ENCODE measurements at regions not wholly inside any gene's neighbourhood (a gene's known extent, or its start where the extent isn't known, plus 50 kb on each side); places are given as distances from the start of the nearest gene placed in this dataset.
"Not testable (repeated sequence)": the region's sequence is repeated elsewhere in the genome, so short reads cannot be mapped to it uniquely, and the experiment has no call there.

- DNase-seq (ENCODE audit: low read depth in 2 of 2): no peak
These were observed 942.2 kb downstream of the CNTNAP5 start for GRCh38 chr2:124967325-124967724.

DNA sequence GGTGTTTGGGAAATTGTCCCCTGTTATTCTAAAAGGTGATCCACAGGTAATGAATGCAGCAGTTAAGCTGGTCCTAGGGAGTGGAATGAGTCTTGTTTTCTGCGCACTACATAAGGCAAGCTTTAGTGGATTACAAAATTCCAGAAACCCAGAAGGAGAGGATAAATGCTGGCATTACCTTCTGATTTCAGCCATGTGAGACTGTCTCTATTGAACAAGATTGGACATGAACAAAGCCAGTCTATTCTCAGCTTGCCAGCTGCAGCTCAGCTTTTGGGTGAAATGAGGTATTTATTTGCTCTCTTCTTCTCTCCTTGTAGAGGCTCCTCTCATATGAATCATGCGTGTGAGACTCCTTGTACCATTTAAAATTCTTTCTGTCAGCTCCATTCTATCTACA, 944.9 kb downstream of the CNTNAP5 start:
- no peak for DNase-seq (ENCODE audit: low read depth in 2 of 2)

DNA sequence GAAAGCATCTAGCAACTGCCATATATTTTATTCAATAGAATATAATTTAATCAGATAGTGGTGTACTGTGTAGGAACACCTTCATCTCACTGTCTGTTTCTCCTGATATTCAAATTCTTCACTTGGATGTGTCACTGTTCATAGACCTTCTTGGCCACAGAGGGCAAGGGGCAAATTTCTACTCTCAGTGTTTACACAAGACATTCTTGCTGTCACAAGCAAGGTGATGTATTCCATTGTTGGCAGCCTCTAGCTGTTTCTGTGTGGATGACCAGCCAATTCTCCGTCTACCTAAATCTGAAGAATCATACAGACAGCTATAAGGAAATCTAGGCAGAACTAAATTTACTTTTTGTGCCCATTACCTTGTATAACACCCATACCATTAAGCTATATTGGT, 948.3 kb downstream of the CNTNAP5 start:
- no peak for DNase-seq (ENCODE audit: low read depth in 2 of 2)

DNA sequence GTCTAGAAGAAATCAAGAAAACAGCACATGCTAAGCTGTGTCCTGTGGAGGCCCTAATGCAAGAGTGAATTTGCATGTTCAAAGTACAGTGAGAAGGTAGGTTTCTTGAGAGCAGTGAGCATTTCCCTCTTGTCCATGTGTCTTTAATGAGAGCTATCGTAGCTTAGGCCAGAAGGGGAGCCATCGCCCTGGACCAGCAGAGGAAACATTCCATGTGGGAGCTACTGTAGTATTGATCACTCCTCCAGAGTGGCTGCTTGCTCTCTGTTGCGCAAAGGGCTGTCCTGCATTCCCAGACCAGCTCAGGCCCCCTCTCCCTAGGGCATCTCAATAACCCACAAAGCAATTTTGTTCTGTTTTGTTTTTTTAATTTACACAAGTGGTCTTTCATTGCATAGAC, 950.1 kb downstream of the CNTNAP5 start:
- DNase-seq (ENCODE audit: low read depth in 2 of 2): no peak

DNA sequence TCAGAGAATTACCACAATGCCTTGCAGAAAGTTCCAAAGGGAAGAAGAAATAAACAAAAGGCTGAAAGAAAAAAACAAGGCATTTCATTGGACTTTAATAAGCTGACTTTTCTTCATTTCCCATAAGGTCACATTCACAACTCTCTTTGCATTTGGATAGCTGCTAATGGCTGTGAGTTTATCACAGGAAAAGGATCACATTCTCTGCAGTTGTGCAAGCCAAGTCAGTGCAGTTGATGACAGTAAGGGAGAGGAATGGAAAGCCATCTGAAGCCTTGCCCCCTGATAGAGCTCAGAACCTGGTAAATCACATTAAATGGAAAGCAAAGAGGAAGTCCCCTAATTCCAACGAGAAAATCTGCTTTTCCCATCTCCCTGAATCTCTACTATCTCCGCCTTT, 950.6 kb downstream of the CNTNAP5 start:
- DNase-seq (ENCODE audit: low read depth in 2 of 2): no peak

GRCh38 chr2:124978597-124978996, 953.5 kb downstream of the CNTNAP5 start:
- DNase-seq (ENCODE audit: low read depth in 2 of 2): no peak

DNA sequence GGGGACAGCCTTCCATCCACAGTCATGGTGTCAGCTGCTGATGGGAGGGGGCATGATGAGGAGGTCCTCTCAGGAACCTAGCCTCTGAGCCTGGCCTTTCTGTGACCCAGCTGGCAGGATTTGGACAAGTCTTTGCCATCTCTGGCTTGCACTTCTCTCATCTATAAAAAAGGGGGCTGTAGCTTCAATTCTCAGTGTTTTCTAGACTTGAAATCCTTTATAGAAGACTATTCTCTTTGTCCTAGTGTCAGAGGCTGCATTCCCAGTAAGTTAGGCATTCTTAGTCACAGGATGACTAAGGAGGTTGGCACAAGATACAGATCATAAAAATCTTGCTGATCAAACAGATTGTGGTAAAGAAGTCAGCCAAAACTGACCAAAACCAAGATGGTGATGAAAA, 958.5 kb downstream of the CNTNAP5 start:
- DNase-seq (ENCODE audit: low read depth in 2 of 2): peak; percentile 7 to 8

GRCh38 chr2:124985270-124985669, 960.2 kb downstream of the CNTNAP5 start:
- DNase-seq (ENCODE audit: low read depth in 2 of 2): no peak

- DNase-seq (ENCODE audit: low read depth in 2 of 2): no peak
These were observed 961.0 kb downstream of the CNTNAP5 start for GRCh38 chr2:124986136-124986535.

DNA sequence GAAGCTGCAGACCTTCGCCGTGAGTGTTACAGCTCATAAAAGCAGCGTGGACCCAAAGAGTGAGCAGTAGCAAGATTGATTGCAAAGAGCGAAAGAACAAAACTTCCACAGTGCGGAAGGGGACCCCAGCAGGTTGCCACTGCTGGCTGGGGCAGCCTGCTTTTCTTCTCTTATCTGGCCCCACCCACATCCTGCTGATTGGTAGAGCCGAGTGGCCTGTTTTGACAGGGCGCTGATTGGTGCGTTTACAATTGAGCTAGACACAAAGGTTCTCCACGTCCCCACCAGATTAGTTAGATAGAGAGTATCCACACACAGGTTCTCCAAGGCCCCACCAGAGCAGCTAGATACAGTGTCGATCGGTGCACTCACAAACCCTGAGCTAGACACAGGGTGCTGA, 961.8 kb downstream of the CNTNAP5 start:
- DNase-seq (ENCODE audit: low read depth in 2 of 2): not testable (repeated sequence)

GRCh38 chr2:124987436-124987835, 962.3 kb downstream of the CNTNAP5 start:
- not testable (repeated sequence) for DNase-seq (ENCODE audit: low read depth in 2 of 2)

DNA sequence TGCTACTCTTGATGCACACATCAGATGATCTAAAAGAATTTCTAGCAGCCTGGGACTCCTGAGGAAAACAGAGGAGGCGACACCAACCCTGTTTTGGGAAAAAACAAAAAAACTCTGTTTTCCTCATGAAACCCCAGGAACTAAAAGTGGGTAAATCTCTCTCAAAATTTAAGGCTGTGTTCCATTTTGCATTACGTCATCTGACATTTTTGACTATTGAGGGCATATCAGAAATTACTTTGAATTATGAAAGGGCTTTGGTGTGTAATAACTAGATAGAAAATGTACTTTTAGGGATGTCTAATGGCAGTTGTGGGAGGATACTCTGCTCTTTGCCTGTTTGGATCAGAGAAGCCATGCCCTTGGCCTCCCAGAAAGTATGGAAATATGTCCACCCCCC, 963.0 kb downstream of the CNTNAP5 start:
- DNase-seq (ENCODE audit: low read depth in 2 of 2): no peak

GRCh38 chr2:124988794-124989193, 963.7 kb downstream of the CNTNAP5 start:
- DNase-seq (ENCODE audit: low read depth in 2 of 2): no peak

- DNase-seq (ENCODE audit: low read depth in 2 of 2): no peak
These were observed 968.7 kb downstream of the CNTNAP5 start for GRCh38 chr2:124993809-124994208.

DNA sequence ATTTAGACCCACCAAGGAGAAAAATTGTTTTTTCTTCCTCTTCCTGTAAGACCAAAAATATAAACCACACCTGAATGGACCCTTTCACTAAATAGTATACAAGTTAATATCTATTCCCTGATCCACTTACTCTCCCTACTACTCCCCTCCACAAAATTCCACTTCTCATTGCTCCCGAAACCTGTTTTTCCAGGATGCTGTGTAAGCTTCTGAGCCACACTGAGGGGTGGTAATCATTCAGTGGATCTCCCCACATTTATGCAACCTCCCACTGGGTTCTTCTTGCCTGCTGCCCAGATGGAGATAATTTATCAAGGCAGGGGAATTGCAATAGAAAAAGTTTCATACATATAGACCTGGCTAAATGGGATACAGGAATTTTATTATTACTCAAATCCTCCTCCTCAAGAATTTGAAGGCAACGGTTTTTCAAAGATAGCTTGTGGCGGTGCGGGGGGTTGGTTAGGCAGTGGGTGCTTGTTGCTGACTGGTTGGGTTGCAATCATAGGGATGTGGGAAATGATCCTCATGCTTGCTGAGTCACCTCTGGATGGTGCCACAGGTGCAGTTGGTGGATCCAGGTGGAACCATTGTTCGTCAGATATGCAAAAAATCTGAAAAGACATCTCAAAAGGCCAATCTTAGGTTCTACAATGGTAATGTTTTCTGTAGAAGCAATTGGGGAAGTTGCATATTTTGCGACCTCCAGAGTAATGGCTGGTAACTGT, 970.3 kb downstream of the CNTNAP5 start:
- no peak for DNase-seq (ENCODE audit: low read depth in 2 of 2)

GRCh38 chr2:124996406-124996805, 971.3 kb downstream of the CNTNAP5 start:
- no peak for DNase-seq (ENCODE audit: low read depth in 2 of 2)

- DNase-seq (ENCODE audit: low read depth in 2 of 2): no peak
These were observed 974.8 kb downstream of the CNTNAP5 start for GRCh38 chr2:124999906-125000305.

DNA sequence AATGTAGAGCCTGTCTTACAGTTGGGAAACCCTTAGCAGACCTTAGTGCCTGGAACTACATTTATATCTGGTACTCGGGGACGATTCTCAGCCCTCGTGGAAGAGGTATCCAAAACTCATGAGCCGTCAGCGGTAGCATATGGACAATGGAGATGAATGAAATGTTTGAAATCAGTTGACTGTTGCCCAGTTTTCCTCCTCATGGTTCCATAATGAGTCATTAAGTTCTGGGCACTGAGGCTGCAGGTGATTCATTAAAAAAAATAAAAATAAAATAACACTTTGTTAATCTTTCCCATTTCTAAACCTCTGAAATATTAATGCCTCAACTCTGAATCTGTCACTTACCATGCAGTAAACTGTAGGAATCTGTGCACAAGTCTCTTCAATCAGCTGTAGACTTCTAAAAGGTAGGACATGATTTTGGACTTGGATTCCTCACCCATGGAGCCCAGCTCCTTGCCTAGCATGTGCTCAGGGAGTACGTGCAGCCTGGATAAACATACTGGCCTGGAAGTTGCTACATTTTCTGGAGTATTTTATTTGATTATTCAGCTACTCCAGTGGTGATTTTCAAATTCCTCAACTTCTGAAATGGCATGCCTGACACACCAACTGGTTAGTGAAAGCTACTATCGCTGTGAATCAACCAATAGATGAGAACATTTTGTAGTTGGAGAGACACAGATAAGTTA, 979.2 kb downstream of the CNTNAP5 start:
- no peak for DNase-seq (ENCODE audit: low read depth in 2 of 2)

- DNase-seq (ENCODE audit: low read depth in 2 of 2): no peak
These were observed 981.6 kb downstream of the CNTNAP5 start for GRCh38 chr2:125006676-125007075.

DNA sequence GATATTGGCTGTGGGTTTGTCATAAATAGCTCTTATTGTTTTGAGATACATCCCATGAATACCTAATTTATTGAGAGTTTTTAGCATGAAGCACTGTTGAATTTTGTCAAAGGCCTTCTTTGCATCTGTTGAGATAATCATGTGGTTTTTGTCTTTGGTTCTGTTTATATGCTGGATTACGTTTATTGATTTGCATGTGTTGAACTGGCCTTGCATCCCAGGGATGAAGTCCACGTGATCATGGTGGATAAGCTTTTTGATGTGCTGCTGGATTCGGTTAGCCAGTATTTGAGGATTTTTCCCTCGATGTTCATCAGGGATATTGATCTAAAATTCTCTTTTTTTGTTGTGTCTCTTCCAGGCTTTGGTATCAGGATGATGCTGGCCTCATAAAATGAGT, 1003.6 kb downstream of the CNTNAP5 start:
- DNase-seq (ENCODE audit: low read depth in 2 of 2): not testable (repeated sequence)

GRCh38 chr2:125033871-125034270, 1008.8 kb downstream of the CNTNAP5 start:
- no peak for DNase-seq (ENCODE audit: low read depth in 2 of 2)

- DNase-seq (ENCODE audit: low read depth in 2 of 2): no peak
These were observed 1012.1 kb downstream of the CNTNAP5 start for GRCh38 chr2:125037135-125037653.

DNA sequence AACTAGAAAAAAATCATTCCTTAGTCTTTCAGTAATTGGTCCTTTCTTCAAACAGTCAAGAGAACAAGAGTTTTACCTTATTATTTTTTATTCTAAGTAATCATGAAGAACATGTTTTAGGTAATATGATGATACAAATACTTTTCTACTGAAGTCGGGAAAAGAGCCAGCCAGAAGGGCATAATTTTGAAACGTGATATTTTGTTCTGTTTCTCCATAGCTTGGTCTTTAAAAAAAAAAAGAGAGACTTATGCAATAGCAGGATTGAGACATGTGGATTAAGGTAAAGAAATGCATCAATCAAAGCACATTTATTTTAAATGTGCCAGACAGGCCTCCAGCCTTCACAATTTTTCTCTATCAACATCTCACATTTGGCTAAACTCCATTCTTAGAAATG, 1016.8 kb downstream of the CNTNAP5 start:
- no peak for DNase-seq (ENCODE audit: low read depth in 2 of 2)
